ENCODE measurements at regions not wholly inside any gene's neighbourhood (a gene's known extent, or its start where the extent isn't known, plus 50 kb on each side); places are given as distances from the start of the nearest gene placed in this dataset.

DNA sequence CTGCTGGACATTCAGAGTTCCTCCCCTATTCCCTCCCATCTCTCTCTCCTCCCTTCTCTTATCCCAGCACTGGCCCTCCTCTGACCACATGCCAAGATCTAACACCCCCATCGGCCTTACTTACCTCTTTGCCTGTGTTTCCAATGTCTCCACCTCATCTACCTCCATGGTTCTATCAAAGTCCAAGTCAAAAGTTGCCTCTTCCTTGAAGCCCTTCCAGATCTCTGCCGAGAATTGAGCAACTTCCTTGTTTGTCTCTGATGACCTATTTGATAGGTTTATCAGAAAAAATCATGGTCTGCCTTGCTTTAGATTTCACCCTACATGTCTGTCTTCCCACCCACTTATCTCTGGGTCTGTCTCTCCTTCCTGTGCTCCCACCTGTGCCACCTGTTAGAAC lies 69.7 kb upstream of the ITGA11 start:
- Histone ChIP-seq H3K27me3 (no peaks in the 10 kb centered on the region), H3K4me1 (no peaks in the 10 kb centered on the region), H3K9me3 (no peaks in the 10 kb centered on the region), H3K4me3 (no peak overlapping the region), H3K27ac (no peak overlapping the region), H3K36me3 (no peaks in the 10 kb centered on the region)
- no peak for DNase-seq (ENCODE audit: low spot score in 2 of 2)
- TF ChIP-seq POLR2A (IDR thresholded peaks at IDR 0.05) (no peak), POLR2AphosphoS5 (IDR thresholded peaks at IDR 0.05) (no peak)
- TF ChIP-seq, protein P1, sequence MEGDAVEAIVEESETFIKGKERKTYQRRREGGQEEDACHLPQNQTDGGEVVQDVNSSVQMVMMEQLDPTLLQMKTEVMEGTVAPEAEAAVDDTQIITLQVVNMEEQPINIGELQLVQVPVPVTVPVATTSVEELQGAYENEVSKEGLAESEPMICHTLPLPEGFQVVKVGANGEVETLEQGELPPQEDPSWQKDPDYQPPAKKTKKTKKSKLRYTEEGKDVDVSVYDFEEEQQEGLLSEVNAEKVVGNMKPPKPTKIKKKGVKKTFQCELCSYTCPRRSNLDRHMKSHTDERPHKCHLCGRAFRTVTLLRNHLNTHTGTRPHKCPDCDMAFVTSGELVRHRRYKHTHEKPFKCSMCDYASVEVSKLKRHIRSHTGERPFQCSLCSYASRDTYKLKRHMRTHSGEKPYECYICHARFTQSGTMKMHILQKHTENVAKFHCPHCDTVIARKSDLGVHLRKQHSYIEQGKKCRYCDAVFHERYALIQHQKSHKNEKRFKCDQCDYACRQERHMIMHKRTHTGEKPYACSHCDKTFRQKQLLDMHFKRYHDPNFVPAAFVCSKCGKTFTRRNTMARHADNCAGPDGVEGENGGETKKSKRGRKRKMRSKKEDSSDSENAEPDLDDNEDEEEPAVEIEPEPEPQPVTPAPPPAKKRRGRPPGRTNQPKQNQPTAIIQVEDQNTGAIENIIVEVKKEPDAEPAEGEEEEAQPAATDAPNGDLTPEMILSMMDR (IDR thresholded peaks at IDR 0.05), result no peak
- WGBS, result 84% methylated on average over 2 of the region's 2 CpGs

DNA sequence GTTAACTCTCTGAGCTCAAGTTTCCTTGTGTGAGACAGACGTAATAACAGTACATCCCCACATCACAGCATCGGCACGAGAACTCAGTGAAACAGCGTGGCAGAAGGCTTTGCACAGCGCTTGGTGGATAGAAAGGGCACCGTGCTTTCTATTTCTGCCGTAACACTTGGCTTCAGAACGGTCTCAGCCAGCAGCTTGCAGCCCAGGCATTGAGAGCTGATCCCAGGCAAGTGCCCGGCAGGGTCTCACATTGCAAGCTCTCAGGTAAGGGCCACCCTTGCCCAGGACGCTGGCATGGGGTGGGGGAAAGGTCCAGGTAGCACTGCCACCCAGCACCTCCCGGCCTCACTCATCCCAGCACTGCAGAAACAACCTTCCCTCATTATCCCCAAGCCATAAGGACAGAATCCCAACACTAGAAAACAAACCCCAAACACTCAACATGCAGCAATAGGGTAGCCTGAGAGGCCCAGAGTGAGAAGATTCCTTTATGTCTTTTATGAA lies 70.5 kb upstream of the ITGA11 start:
- no peak overlapping the region for H3K27ac ChIP-seq
- WGBS, result 93% methylated on average over 9 of the region's 11 CpGs
- H3K4me3 ChIP-seq, result no peak overlapping the region
- TF ChIP-seq, protein P1 (IDR thresholded peaks at IDR 0.05), result no peak
- TF ChIP-seq POLR2AphosphoS5 (IDR thresholded peaks at IDR 0.05), result no peak
- TF ChIP-seq EP300 (IDR thresholded peaks at IDR 0.05), result no peak
- TF ChIP-seq POLR2A (IDR thresholded peaks at IDR 0.05), result no peak
- DNase-seq (ENCODE audit: low spot score in 2 of 2), result peak in 1 of 2 donors; percentile 35
- H3K9me3 ChIP-seq, result no peaks in the 10 kb centered on the region
- no peaks in the 10 kb centered on the region for H3K4me1 ChIP-seq
- no peaks in the 10 kb centered on the region for H3K36me3 ChIP-seq
- H3K27me3 ChIP-seq, result no peaks in the 10 kb centered on the region

DNA sequence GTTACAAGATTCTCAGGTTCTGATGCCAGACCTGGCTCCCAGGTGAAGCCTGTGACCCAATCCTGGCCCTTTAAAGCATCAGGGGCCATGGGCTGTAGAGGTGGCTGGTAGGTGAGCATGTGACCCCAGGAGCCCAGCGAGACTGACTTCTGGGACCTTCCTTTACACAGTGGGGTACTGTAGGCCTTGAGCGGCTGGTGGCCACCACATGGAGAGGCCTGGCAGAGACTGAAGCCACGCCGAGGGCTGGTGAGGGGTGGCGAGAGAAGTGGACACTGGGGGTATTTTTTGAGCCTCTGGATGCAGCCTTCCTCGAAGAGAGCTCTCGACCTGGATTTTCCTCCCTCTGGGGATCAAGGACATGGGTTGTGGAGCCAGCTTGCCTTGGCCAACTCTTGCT lies 71.2 kb upstream of the ITGA11 start:
- Histone ChIP-seq H3K4me3 (no peak overlapping the region), H3K27ac (no peak overlapping the region), H3K9me3 (no peaks in the 10 kb centered on the region), H3K27me3 (no peaks in the 10 kb centered on the region), H3K36me3 (no peaks in the 10 kb centered on the region), H3K4me1 (no peaks in the 10 kb centered on the region)
- DNase-seq (ENCODE audit: low spot score in 2 of 2), result peak in 1 of 2 donors; percentile 50
- TF ChIP-seq POLR2AphosphoS5 (IDR thresholded peaks at IDR 0.05), result no peak
- no peak for TF ChIP-seq POLR2A (IDR thresholded peaks at IDR 0.05)
- no peak for TF ChIP-seq EP300 (IDR thresholded peaks at IDR 0.05)
- TF ChIP-seq, protein P1 (IDR thresholded peaks at IDR 0.05), result no peak
- WGBS, result 98% methylated on average over 6 of the region's 7 CpGs

DNA sequence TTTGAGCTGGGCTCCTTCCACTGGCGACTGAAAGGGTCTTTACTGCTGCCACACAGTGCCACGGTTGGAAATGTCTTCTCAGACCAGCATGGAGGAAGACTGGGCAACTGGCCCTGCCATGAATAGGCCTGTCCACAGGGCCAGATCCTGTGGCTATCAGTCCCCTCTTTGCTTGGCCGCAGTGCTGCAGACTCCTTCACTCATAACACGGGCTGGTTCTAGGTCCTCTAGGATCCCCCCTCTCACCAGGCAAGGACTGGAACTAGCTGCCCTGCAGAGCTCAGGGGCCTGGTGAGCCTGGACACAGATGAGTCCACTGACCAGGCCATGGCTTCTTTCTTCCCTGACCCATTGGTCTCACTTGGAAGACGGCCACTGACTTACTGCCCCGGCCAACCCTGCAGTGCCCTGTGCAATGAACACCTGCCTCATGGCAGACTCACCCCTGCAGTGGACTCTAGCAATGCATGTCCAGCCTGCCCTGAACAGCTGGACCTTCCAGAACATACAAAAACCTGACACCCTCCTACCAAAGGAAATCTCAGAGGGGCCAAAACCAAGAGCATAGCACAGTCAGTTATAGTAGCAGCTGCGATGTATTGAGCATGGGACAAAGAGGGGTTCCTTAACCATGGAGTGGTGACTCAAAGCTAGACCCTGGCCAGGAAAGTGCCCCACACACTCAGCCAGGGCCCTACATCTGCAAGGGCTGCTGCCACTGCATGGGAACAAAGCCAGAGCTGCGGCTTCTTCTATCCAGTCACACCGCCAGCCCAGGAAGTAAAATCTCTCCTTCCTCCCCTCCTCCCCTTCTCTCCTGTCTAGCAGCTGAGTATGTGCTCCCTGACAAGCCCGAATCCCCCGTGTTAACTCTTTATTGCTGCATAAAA lies 72.1 kb upstream of the ITGA11 start:
- no peaks in the 10 kb centered on the region for H3K36me3 ChIP-seq
- H3K9me3 ChIP-seq, result no peaks in the 10 kb centered on the region
- WGBS, result 60% methylated on average over 9 of the region's 11 CpGs
- TF ChIP-seq, protein P1 (IDR thresholded peaks at IDR 0.05), result no peak
- TF ChIP-seq POLR2A (IDR thresholded peaks at IDR 0.05) (no peak), EP300 (IDR thresholded peaks at IDR 0.05) (no peak), POLR2AphosphoS5 (IDR thresholded peaks at IDR 0.05) (no peak)
- H3K27ac ChIP-seq, result no peak overlapping the region
- peak in 1 of 2 donors; percentile 72 for DNase-seq (ENCODE audit: low spot score in 2 of 2)
- no peak overlapping the region for H3K4me3 ChIP-seq
- H3K4me1 ChIP-seq, result no peaks in the 10 kb centered on the region
- no peaks in the 10 kb centered on the region for H3K27me3 ChIP-seq

DNA sequence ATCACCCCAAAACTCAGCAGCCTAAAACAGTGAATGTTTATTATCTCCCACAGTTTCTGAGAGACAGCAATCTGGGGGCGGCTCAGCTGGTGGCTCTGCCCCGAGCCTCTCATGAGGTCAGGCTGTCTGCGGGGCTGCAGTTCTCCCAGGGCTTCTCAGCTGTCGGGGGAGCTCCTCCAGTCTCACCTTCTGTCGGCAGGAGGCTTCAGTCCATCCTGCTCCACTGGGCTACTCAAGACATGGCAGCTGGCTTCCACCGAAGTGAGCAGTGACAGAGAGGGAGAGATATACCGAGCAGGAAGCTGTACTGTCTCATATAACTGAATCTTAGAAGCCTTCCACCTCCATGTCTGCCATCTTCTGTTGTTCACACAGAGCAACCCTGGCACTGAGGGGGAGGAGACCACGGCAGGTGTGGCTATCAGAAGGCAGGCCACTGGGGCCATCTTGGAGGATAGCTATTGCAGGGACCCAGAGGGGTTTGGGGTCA lies 72.8 kb upstream of the ITGA11 start:
- no peak overlapping the region for H3K4me3 ChIP-seq

More for the DNA sequence above, 72.8 kb upstream of the ITGA11 start:
- peak in 1 of 2 donors; percentile 64 for DNase-seq (ENCODE audit: low spot score in 2 of 2)
- no peak for TF ChIP-seq POLR2A (IDR thresholded peaks at IDR 0.05)
- TF ChIP-seq, protein P1 (IDR thresholded peaks at IDR 0.05), result no peak
- TF ChIP-seq EP300 (IDR thresholded peaks at IDR 0.05), result no peak
- TF ChIP-seq POLR2AphosphoS5 (IDR thresholded peaks at IDR 0.05), result no peak
- H3K36me3 ChIP-seq, result no peaks in the 10 kb centered on the region
- no peak overlapping the region for H3K27ac ChIP-seq
- H3K9me3 ChIP-seq, result no peaks in the 10 kb centered on the region
- no peaks in the 10 kb centered on the region for H3K27me3 ChIP-seq
- no peaks in the 10 kb centered on the region for H3K4me1 ChIP-seq
- 63% methylated on average over 7 of the region's 8 CpGs for WGBS

All from suprapubic skin (tissue), 4 donors.